ENCODE measurements at regions not wholly inside any gene's neighbourhood (a gene's known extent, or its start where the extent isn't known, plus 50 kb on each side); places are given as distances from the start of the nearest gene placed in this dataset.

DNA sequence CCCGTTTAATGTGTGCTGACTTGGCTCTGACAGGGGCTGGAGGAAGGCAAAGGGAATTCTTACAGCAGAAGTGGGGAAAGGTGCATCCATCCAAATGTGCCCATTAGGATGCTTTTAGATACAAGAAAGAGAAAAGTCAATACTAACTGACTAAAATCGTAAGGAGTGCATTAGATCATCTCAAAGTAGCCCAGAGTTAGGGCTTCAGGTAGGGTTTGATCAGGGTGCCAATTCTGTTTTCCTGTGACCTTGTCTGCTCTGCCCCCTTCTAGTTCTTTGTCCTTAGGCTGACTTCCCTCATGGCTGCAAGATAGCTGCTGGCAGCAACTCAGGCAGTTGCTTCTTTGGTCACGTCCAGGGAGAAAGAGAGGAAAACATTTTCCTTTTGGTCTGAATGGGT lies 240.8 kb downstream of the CDC5L start:
- TF ChIP-seq, protein P1, sequence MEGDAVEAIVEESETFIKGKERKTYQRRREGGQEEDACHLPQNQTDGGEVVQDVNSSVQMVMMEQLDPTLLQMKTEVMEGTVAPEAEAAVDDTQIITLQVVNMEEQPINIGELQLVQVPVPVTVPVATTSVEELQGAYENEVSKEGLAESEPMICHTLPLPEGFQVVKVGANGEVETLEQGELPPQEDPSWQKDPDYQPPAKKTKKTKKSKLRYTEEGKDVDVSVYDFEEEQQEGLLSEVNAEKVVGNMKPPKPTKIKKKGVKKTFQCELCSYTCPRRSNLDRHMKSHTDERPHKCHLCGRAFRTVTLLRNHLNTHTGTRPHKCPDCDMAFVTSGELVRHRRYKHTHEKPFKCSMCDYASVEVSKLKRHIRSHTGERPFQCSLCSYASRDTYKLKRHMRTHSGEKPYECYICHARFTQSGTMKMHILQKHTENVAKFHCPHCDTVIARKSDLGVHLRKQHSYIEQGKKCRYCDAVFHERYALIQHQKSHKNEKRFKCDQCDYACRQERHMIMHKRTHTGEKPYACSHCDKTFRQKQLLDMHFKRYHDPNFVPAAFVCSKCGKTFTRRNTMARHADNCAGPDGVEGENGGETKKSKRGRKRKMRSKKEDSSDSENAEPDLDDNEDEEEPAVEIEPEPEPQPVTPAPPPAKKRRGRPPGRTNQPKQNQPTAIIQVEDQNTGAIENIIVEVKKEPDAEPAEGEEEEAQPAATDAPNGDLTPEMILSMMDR (IDR thresholded peaks at IDR 0.05 in 8 of 11, conservative IDR thresholded peaks at IDR 0.05 in 3 of 11), result no peak
- no peak for TF ChIP-seq POLR2A (IDR thresholded peaks at IDR 0.05)
